B cell (primary cell): ENCODE measurements at regions not wholly inside any gene's neighbourhood (a gene's known extent, or its start where the extent isn't known, plus 50 kb on each side); places are given as distances from the start of the nearest gene placed in this dataset.

Experiments
- ATAC-seq: fragments of 200-7000 bp; cut with Tn5 transposase; one replicate; pipeline ENCODE4 v1.10.0; 2021; ENCODE audit warnings: low read depth, mild to moderate bottlenecking, moderate number of reproducible peaks, moderate library complexity
- CTCF ChIA-PET: fragments of 350-600 bp; sonication (Branson Sonifier 250); formaldehyde crosslinking; loops from one replicate; lab custom pipeline; 2021; ENCODE audit warnings: antibody characterized with exemption, inconsistent platforms; lab: Charles Lee
- POLR2A ChIA-PET: fragments of 350-600 bp; sonication (Branson Sonifier 250); formaldehyde crosslinking; loops from one replicate; lab custom pipeline; 2021; ENCODE audit warnings: antibody characterized with exemption; lab: Charles Lee
- DNase-seq: peaks from one replicate; pipeline ENCODE4 v3.0.0; 2013
- H2AFZ ChIP-seq: 2 replicates; pipeline ENCODE4 v1.6.1; 2012; ENCODE audit warnings: mild to moderate bottlenecking, low read depth, low read length; ENCODE audit not compliant: insufficient read depth, poor library complexity, severe bottlenecking
- H3K27ac ChIP-seq, 2 donors: 1 replicate in 1 of 2; 2 replicates in 1 of 2; pipeline ENCODE4 v1.5.1; 2012 to 2013; ENCODE audit warnings: low read length in 2 of 2, mild to moderate bottlenecking in 2 of 2, moderate library complexity in 1 of 2
- H3K27me3 ChIP-seq, 4 experiments: fragments of 200-600 bp in 1 of 4; sonication (generic) in 1 of 4; replicated peaks in 1 of 4; 1 replicate in 2 of 4; 2 replicates in 2 of 4; pipeline versions ENCODE4 v1.6.1 to v1.7.0; 2013 to 2016; ENCODE audit warnings: low read length in 3 of 4, mild to moderate bottlenecking in 2 of 4, mixed read lengths in 1 of 4, moderate library complexity in 1 of 4; ENCODE audit not compliant: insufficient read depth in 4 of 4, control insufficient read depth in 3 of 4; ENCODE audit errors: control extremely low read depth in 1 of 4
- H3K36me3 ChIP-seq, 2 experiments: replicated peaks in 1 of 2; 1 replicate in 1 of 2; 2 replicates in 1 of 2; pipeline versions ENCODE4 v1.6.1 to v1.7.1; 2013; ENCODE audit warnings: low read length in 1 of 2; ENCODE audit not compliant: insufficient read depth in 2 of 2, control insufficient read depth in 1 of 2; ENCODE audit errors: control extremely low read depth in 1 of 2, extremely low read depth in 1 of 2
- H3K4me1 ChIP-seq, 2 donors: fragments of 200-600 bp in 1 of 2; sonication (generic) in 1 of 2; 1 replicate in 1 of 2; 2 replicates in 1 of 2; pipeline versions ENCODE4 v1.5.1 to v1.6.1; 2013 to 2017; ENCODE audit warnings: low read length in 2 of 2; ENCODE audit not compliant: control insufficient read depth in 2 of 2, insufficient read depth in 2 of 2
- H3K4me2 ChIP-seq: replicated peaks from 2 replicates; pipeline ENCODE3; 2012; ENCODE audit warnings: mild to moderate bottlenecking, low read depth, low read length; ENCODE audit not compliant: poor library complexity, severe bottlenecking
- H3K4me3 ChIP-seq, 5 experiments: fragments of 200-600 bp in 1 of 5; sonication (generic) in 1 of 5; 1 replicate in 3 of 5; 2 replicates in 2 of 5; pipeline versions ENCODE4 v1.5.1 to v1.7.0; 2011 to 2016; ENCODE audit warnings: low read length in 4 of 5, mild to moderate bottlenecking in 4 of 5, low read depth in 2 of 5, control low read depth in 1 of 5, moderate library complexity in 1 of 5; ENCODE audit not compliant: insufficient read depth in 1 of 5; ENCODE audit errors: control extremely low read depth in 1 of 5, extremely low read depth in 1 of 5
- H3K79me2 ChIP-seq: fragments of 200-600 bp; sonication (generic); one replicate; pipeline ENCODE4 v1.6.0; 2016; ENCODE audit warnings: low read length; ENCODE audit not compliant: control insufficient read depth, insufficient read depth
- H3K9ac ChIP-seq: fragments of 200-600 bp; sonication (generic); 2 replicates; pipeline ENCODE4 v1.6.1; 2017; ENCODE audit warnings: mild to moderate bottlenecking, low read length, moderate library complexity
- H3K9me3 ChIP-seq, 3 donors: one replicate each; pipeline versions ENCODE4 v1.6.1 to v1.7.1; 2013; ENCODE audit warnings: low read length in 2 of 3; ENCODE audit not compliant: control insufficient read depth in 2 of 3, insufficient read depth in 1 of 3; ENCODE audit errors: control extremely low read depth in 1 of 3
- H4K20me1 ChIP-seq: 2 replicates; pipeline ENCODE4 v1.6.0; 2012; ENCODE audit warnings: mild to moderate bottlenecking, low read length; ENCODE audit not compliant: insufficient read depth, control insufficient read depth, poor library complexity, severe bottlenecking
- H3K27ac Mint-ChIP-seq: one replicate; pipeline ENCODE4 v1.8.0; 2021; ENCODE audit warnings: mixed read lengths
- H3K27me3 Mint-ChIP-seq: one replicate; pipeline ENCODE4 v1.8.0; 2021; ENCODE audit warnings: mixed read lengths
- H3K4me1 Mint-ChIP-seq: one replicate; pipeline ENCODE4 v1.8.0; 2021; ENCODE audit warnings: mixed read lengths
- H3K4me3 Mint-ChIP-seq: one replicate; pipeline ENCODE4 v1.8.0; 2021; ENCODE audit warnings: mixed read lengths
- H3K9me3 Mint-ChIP-seq: one replicate; pipeline ENCODE4 v1.8.0; 2022; ENCODE audit warnings: mixed read lengths; ENCODE audit not compliant: insufficient read depth
- EZH2 ChIP-seq: IDR thresholded peaks from 2 replicates; pipeline ENCODE4 v1.6.1; 2012; ENCODE audit warnings: borderline replicate concordance, low read depth, mild to moderate bottlenecking, moderate library complexity, low read length; ENCODE audit not compliant: insufficient read depth, poor library complexity, severe bottlenecking
- WGBS: methylation state at CpG from one replicate; pipeline ENCODE4 v1.1.5; 2013; ENCODE audit warnings: missing lambda C conversion rate; ENCODE audit not compliant: insufficient coverage; 5-methylcytosine and 5-hydroxymethylcytosine counted together
- intact Hi-C: fragments of 100-400 bp; cut with micrococcal nuclease; formaldehyde crosslinking; loops from one replicate; pipeline ENCODE4 v1.10.0; 2022
- TF ChIP-seq, protein P1 (sequence below): fragments of 200-600 bp; IDR thresholded peaks from one replicate; pipeline ENCODE4 v1.8.0; 2022; ENCODE audit warnings: antibody characterized with exemption, mild to moderate bottlenecking

DNA sequence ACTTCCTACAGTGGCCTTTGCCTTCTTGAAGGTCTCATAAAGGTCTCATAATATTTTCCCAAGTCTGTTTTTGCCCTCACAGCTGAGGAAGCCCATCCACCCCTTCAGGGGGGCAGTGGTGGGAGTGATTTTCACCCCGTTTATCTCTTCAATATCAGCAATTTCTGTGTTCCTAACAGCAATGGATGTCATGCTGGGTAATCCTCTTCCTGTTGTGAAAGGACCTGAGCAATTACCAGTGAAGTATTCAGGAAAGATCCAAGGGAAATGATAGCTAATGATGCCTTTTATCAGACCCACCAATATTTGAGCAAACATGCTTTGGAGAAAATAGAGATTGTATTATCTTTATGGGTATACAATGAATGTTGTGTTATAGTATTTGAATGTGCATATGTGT lies 226.9 kb downstream of the INSC start:
- H2AFZ ChIP-seq, result no peak overlapping the region
- no peaks in the 10 kb centered on the region for H3K27me3 ChIP-seq
- no peak overlapping the region for H3K27ac ChIP-seq
- TF ChIP-seq, protein P1, sequence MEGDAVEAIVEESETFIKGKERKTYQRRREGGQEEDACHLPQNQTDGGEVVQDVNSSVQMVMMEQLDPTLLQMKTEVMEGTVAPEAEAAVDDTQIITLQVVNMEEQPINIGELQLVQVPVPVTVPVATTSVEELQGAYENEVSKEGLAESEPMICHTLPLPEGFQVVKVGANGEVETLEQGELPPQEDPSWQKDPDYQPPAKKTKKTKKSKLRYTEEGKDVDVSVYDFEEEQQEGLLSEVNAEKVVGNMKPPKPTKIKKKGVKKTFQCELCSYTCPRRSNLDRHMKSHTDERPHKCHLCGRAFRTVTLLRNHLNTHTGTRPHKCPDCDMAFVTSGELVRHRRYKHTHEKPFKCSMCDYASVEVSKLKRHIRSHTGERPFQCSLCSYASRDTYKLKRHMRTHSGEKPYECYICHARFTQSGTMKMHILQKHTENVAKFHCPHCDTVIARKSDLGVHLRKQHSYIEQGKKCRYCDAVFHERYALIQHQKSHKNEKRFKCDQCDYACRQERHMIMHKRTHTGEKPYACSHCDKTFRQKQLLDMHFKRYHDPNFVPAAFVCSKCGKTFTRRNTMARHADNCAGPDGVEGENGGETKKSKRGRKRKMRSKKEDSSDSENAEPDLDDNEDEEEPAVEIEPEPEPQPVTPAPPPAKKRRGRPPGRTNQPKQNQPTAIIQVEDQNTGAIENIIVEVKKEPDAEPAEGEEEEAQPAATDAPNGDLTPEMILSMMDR, result no peak
- no peak for TF ChIP-seq EZH2
- Mint-ChIP-seq H3K4me1 (no peaks in the 10 kb centered on the region), H3K4me3 (no peak overlapping the region), H3K9me3 (no peaks in the 10 kb centered on the region), H3K27me3 (peaks cover 4% of the 10 kb centered on the region), H3K27ac (no peak overlapping the region)
- peaks cover 1 to 7% (median 3%) of the 10 kb centered on the region in 3 donors for H3K9me3 ChIP-seq
- ATAC-seq (no peak), DNase-seq (no peak)
- no peak overlapping the region for H3K4me2 ChIP-seq
- no peak overlapping the region for H3K9ac ChIP-seq
- H3K79me2 ChIP-seq, result no peaks in the 10 kb centered on the region
- no peaks in the 10 kb centered on the region for H4K20me1 ChIP-seq
- ChIA-PET CTCF (no interaction called here), POLR2A (no interaction called here)
- no peaks in the 10 kb centered on the region for H3K36me3 ChIP-seq
- no peak overlapping the region for H3K4me3 ChIP-seq
- intact Hi-C loops, result no loop called here
- WGBS, result no CpG with 5 or more reads among the region's 1 CpG
- no peaks in the 10 kb centered on the region for H3K4me1 ChIP-seq

DNA sequence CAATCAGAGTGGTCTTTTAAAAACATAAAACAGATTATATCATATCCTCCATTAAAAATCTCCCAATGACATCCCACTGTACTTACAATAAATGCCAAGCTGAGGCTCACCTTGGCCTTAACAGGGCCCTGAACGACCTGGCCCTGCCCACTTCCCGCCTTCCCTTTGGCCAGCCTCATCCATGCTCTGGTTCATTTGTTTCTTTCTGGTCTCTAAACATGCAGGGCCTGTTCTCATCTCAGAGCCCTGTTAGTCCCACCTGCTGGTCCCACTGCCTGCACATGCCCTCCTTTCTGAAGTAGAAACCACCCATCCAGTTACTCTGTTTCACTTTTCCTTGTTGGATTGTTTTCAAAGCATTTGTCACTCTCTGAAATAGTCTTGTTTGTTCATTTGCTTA lies 227.4 kb downstream of the INSC start:
- H3K27me3 ChIP-seq, result no peaks in the 10 kb centered on the region
- POLR2A ChIA-PET, result no interaction called here
- 61% methylated on average over 2 of the region's 2 CpGs for WGBS
- intact Hi-C loops, result no loop called here
- Mint-ChIP-seq H3K27ac (no peak overlapping the region), H3K4me1 (no peaks in the 10 kb centered on the region), H3K27me3 (peaks cover 4% of the 10 kb centered on the region), H3K4me3 (no peak overlapping the region), H3K9me3 (no peaks in the 10 kb centered on the region)
- ATAC-seq, result no peak
- no peaks in the 10 kb centered on the region for H3K36me3 ChIP-seq
- H3K27ac ChIP-seq, result no peak overlapping the region
- CTCF ChIA-PET, result no interaction called here
- no peaks in the 10 kb centered on the region for H3K79me2 ChIP-seq
- H3K4me1 ChIP-seq, result no peaks in the 10 kb centered on the region
- peaks cover 1 to 7% (median 3%) of the 10 kb centered on the region in 3 donors for H3K9me3 ChIP-seq
- no peak overlapping the region for H3K4me2 ChIP-seq
- no peak for DNase-seq
- no peak overlapping the region for H3K9ac ChIP-seq
- H2AFZ ChIP-seq, result no peak overlapping the region
- TF ChIP-seq, protein P1, result no peak
- TF ChIP-seq EZH2, result no peak
- H3K4me3 ChIP-seq, result no peak overlapping the region
- H4K20me1 ChIP-seq, result no peaks in the 10 kb centered on the region
